CD4-positive, alpha-beta T cell treated with Interleukin-4 for 1 hour (primary cell): ENCODE measurements at regions not wholly inside any gene's neighbourhood (a gene's known extent, or its start where the extent isn't known, plus 50 kb on each side); places are given as distances from the start of the nearest gene placed in this dataset.
A peak's percentile ranks its signal among the peaks of the same experiment; 100 is the strongest.
"Not testable (repeated sequence)": the region's sequence is repeated elsewhere in the genome, so short reads cannot be mapped to it uniquely, and the experiment has no call there.

Experiments used
- DNase-seq, 2 donors: peaks; one replicate each; pipeline ENCODE4 v3.0.0-alpha.2; 2020 to 2022

DNA sequence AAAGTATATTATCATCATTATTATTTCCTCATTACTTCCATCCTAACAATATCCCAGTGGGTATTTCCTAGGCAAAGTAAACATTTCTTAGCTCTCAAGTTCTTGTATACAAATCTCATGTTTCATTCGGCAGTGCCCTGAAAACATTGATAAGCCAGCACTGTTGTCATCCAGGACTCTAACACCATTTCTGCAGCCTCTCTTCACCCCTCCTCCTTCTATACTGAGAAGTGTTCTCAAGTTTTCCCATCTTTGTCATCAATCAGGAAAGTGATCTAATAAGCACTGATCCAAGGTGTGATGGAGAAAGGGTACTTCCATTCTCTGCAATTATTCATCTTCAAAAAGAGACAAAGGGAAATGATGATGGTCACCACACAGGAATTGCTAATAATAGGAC is 168.4 kb upstream of the CCDC54 start:
- no peak for DNase-seq

DNA sequence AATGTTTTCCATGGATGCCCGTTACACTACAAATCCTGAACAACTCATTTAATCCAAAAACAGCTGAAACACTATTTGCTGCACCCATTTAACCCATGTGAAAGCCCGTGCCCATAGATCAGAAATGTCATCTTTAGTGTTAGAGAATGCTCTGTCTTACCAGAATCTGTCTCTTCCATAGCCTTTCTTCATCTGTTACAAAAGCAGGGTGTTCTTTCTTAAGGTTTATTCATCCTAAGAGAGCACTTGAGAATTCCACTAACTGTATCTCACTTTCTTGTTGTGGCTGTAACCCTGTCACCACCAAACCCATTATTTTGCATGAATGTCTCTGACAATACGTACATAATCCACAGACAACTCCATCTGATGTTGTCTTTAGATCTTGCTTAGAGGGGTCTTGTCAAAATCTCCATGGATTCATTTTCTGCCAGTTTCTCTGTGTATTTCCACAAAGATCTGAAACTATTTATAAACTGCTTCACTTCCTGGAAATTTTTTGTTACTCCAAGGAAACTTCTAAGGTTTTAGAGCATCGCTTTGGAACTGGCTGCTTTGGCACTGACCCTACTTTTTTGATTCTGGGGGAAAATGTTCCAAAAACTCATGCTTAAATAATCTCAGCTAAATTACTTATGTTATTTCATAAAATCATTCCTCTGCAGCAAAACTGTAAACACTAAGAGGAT is 167.8 kb upstream of the CCDC54 start:
- no peak for DNase-seq

GRCh38 chr3:107211608-107212007 is 165.6 kb upstream of the CCDC54 start:
- DNase-seq: no peak

DNA sequence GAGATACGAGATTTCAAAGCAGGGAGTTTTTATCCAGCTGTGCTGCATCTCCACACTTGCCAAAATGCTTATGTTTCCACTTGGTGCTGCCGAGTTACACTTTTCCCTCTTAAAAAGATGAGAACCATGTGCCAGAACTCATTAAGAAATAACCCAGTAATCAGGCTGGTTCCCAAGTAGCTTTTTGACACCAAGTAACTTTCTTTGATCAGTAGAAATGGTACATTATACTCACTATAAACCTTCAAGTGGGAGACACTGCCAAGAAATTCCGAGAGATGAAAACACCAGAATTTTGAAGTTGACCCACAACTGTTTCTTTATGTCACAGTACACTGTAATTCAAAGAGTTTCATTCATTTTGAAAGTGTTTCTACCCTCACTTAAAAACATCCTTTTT is 164.6 kb upstream of the CCDC54 start:
- no peak for DNase-seq

- DNase-seq: no peak
Measured at GRCh38 chr3:107213044-107213669, 164.1 kb upstream of the CCDC54 start.

GRCh38 chr3:107216229-107216628 is 161.0 kb upstream of the CCDC54 start:
- no peak for DNase-seq

GRCh38 chr3:107216711-107217110 is 160.5 kb upstream of the CCDC54 start:
- no peak for DNase-seq

DNA sequence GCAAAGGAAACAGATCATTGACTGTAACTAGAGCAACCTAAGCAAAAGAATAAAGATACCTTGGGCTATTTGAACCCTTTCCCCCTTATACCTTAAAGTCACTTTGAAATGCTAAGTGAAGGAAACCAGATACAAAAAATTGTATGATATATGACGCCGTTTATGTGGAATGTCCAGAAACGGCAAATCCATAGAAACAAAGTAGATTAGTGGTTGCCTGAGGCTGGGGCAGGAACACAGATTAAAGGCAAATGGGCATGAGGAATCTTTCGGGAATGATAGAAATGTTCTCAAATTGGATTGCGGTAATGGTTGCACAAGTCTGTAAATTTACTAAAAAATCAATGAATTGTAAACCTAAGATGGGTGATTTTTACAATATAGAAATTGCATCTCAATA is 160.1 kb upstream of the CCDC54 start:
- no peak for DNase-seq

GRCh38 chr3:107218864-107219269 is 158.4 kb upstream of the CCDC54 start:
- DNase-seq: no peak

- DNase-seq: no peak
Measured at GRCh38 chr3:107220538-107220937, 156.7 kb upstream of the CCDC54 start.

DNA sequence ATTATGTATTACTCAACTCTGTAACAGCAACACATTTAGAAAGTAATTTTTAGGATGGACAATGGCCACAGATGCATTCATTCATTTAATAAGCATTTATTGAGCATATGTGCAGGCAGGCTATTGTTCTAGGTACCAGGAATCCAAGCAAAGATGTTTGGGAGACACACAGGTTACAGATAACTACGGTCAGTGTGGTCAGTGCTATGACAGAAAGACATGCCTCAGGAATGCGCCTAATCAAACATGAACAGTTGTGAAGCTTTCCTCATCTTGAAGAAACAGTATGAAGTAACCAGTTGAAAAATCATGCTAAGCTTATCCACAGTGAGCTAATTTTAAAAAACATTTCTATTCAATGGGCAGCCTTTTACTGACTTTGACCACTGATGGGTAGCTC is 155.4 kb upstream of the CCDC54 start:
- DNase-seq: no peak

DNA sequence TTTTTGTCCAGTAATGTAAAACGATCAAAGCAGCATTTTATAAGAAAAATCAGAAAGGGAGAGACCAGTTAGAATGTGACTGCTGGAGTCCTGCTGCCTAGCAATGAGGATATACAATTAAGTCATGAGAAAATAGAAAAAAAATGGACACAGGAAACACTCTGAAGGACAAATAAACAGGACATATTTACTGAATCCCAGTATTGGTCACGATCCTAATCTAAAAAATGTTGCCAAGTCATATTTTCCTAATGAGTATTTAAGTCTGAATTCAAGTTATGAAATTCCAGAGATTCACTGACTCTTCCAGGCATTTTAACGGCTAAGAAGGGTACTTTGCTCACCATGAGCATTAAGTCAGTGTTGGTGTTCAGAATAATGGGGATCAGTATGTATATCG is 154.3 kb upstream of the CCDC54 start:
- DNase-seq: no peak

- DNase-seq: no peak
Measured at GRCh38 chr3:107224026-107224596, 153.1 kb upstream of the CCDC54 start.

DNA sequence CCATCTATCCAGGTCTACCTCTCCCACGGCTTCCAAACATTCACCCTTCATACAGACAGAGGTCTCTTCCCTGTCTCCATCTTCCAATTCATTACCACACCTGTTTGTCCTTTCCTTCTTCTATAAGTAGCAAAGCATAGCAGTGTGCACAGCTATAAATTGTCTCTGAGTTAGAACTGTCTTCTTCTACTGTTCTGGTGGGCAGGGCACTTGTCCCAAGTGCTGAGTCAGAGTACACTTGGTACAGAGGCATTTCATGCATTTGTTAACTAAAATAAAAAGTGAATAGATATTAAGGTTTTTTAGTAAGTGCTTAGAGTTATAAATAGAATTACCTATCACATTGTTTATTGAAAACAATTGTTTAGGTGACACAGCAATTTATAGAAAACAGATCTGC is 150.1 kb upstream of the CCDC54 start:
- no peak for DNase-seq

- DNase-seq: not testable (repeated sequence)
Measured at GRCh38 chr3:107233877-107234276, 143.4 kb upstream of the CCDC54 start.

DNA sequence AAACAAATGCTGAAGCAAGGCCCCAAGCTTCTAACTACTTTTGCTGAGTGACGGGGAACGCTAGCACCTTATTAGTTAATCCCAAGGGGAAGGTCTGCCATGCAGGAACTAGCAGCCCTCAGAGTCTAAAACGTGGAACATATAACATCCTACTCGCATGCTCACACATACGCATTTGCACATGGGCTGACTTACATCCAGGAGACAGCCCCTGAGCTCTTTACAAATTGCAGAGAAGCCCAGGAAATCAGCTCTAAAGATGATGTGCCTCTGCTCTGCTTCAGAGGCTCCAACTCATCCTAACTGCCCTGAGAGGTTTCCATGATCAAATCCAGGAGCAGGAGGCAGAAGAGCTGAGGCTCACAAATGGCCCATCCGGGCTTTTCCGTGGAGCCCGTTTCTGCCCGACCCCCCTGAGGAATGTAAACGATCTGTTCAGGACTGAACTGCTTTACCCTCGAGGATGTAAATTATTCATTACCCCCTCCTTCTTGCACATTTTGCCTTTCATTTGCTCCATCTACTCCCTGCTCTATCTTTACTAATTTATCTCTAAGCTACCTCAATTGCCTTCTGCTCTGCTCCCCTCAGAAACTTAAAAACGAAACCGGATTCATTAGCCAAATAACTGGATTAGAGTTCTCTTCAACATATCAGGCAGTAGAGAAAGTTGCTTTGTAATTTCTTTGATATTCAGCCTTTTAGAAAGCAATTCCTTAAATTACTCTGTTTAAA is 141.9 kb upstream of the CCDC54 start:
- no peak for DNase-seq

GRCh38 chr3:107235928-107236315 is 141.3 kb upstream of the CCDC54 start:
- DNase-seq: peak; percentile 45 to 76

GRCh38 chr3:107236655-107237337 is 140.4 kb upstream of the CCDC54 start:
- DNase-seq: no peak

DNA sequence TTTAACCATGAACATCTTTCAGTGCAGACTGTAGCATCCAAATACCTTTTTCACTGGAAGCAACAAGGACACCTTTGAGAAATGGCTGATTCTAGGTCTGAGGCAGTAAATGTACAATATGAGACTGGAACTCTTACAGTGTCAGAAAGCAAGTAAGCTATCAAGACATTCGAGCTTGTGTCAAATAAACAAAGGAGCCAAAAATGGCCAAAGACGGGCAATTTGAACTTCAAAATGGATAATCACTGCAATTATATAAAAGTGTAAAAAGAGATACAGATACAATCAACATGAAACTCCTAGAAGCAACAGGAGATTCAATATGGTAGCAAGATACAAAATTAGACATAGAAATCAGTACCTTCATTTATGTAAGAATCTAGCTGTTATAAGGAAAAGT is 138.5 kb upstream of the CCDC54 start:
- DNase-seq: no peak

- no peak for DNase-seq
Measured at GRCh38 chr3:107239703-107240102, 137.5 kb upstream of the CCDC54 start.

DNA sequence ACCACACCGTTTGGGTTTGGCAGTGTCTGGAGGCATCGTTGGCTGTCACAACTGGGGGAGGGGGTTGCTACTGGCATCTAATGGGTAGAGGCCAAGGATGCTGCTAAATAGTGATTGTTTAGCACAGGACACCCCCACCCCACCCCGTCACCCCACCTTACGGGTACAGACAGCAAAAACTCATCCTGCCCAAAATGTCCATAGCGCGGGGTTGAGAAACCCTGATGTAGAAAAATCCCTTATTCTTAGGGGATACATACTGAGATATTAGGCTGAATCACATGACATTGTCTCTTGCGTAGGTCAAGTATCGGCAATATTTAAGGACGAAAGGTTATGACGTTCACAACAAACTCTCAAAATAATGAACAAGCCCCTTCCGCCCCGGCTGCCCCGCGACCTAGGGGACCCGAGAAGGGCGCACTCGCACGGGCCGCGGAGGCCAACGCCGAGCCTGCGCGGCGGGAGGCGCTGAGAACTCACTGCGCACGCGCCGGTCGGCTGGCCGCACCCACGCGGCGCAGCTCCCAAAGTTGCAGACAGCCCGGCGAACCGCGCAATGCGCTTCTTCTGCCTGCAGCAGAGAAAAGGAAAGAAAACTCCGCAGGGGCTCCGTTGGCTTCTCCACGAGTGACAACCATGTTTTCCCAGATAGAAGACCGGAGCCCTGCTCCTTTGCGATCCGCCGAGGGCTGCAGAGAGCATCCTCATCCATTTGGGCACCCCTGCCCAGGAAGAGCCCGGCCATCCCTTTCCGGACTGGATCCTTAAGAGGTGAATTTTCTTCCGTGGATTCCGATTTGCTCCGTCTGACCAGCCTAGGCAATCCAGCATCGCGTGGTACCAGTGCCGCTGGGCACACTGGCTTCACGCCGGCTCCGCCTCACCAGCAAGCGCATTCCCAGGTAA is 136.8 kb upstream of the CCDC54 start:
- DNase-seq: peak; percentile 72

DNA sequence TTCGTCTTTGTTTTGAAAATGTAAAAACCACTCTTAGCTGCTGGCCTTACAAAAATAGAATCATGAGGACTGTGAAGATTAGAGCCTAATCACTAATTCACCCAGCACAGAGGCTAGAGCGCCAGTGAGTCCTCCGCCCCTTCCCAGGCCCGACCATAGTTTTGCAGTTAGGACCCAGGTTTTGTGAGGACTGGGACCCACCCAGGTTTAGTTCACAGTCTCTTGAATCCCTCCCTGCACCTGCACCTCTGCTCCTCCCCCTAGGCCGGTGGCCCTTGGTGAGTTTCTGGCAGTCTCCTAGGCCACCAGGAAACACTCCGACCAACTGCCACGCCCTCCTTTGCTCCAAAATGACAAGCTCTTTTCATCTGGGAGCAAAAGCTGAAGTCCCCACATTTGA is 136.0 kb upstream of the CCDC54 start:
- peak in 1 of 2 donors; percentile 14 for DNase-seq
